ENCODE measurements at regions not wholly inside any gene's neighbourhood (a gene's known extent, or its start where the extent isn't known, plus 50 kb on each side); places are given as distances from the start of the nearest gene placed in this dataset.

DNA sequence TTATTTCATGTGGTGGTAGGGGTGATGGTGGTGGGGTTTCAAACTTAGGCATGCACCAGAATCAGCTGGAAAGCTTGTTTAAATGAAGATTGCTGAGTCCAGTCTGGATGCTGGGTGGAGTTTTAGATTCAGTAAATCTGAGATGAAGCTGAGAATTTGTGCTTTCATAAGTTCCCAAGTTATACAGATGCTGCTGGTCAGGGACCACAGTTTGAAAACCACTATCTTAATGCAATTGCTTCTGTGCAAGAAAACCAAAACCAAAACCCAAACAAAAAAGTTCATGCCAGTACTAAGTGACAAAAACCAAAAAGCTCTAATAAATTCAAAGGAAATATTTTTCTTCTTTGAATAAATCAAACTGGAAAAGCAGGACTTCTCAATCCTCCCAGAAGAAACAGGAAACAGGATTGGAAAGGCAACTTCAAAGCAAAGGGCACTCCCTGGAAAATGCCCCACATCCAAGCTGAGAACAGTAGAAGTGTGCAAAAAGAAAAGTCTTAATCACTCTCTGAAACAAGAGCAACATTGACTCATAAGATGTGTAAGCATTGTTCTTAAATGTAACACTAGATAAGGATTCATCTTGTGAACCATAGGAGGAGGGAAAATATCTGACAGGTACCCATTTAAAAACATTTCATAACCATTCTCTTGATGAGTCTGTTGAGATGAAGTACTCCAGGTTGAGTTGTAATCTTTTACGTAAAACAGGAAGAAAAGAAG lies 481.5 kb upstream of the HSF2 start (continued):
- no peak for TF ChIP-seq TEAD4 (IDR thresholded peaks at IDR 0.05; ENCODE audit: low read length)
- no peak for TF ChIP-seq TEAD4 (CRISPR knock-in tag; IDR thresholded peaks at IDR 0.05; ENCODE audit: borderline replicate concordance)
- TF ChIP-seq, protein P1, sequence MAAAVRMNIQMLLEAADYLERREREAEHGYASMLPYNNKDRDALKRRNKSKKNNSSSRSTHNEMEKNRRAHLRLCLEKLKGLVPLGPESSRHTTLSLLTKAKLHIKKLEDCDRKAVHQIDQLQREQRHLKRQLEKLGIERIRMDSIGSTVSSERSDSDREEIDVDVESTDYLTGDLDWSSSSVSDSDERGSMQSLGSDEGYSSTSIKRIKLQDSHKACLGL (CRISPR knock-in tag; IDR thresholded peaks at IDR 0.05; ENCODE audit: borderline replicate concordance, poor library complexity, severe bottlenecking): no peak
- TF ChIP-seq ZNF644 (tag; IDR thresholded peaks at IDR 0.05; ENCODE audit: low read depth): no peak
- TF ChIP-seq HMG20A (CRISPR knock-in tag; conservative IDR thresholded peaks at IDR 0.05): no peak

DNA sequence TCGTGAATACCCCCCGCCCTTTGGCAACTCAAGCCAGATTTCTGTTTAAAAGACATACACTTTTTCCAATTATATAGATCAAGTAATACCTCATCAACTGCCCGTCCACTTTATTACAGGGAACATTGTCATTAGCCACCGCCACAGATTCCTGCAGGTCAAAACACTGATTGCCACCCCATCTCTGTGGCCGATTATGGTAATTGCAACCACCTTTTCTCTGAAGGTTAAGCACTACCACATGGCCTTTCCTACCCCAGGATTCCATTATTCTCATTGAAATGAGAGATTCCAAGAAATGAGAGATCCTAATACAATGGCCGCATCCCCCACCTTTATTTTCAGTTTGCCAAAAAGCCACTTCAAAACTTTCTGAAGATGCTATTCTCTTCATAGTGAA lies 478.8 kb upstream of the HSF2 start:
- Histone ChIP-seq H3K4me1 (replicated peaks in 1 of 2; ENCODE audit: control insufficient read depth in 2 of 2, insufficient read depth in 2 of 2, low read length in 2 of 2) (no peaks in the 10 kb centered on the region), H3K9ac (ENCODE audit: insufficient read depth in 1 of 2, low read depth in 2 of 2, low read length in 2 of 2) (no peak overlapping the region), H3K9me1 (ENCODE audit: control insufficient read depth, insufficient read depth, low read length) (no peaks in the 10 kb centered on the region), H3K27me3 (ENCODE audit: control insufficient read depth in 2 of 2, insufficient read depth in 2 of 2, low read length in 2 of 2) (no peaks in the 10 kb centered on the region), H3K4me2 (ENCODE audit: insufficient read depth, low read length) (no peak overlapping the region), H2AFZ (ENCODE audit: low read depth, low read length) (no peak overlapping the region), H3K4me3 (no peak overlapping the region), H3K79me2 (ENCODE audit: control insufficient read depth, insufficient read depth, low read length) (no peaks in the 10 kb centered on the region), H3K27ac (ENCODE audit: extremely low read depth, low read depth, low read length) (no peak overlapping the region), H3K9me3 (replicated peaks; ENCODE audit: control insufficient read depth, insufficient read depth, low read depth, low read length) (no peaks in the 10 kb centered on the region; the same call in none of the 2 replicates), H4K20me1 (replicated peaks; ENCODE audit: control insufficient read depth, insufficient read depth, low read length) (no peaks in the 10 kb centered on the region), H3K36me3 (ENCODE audit: control insufficient read depth, insufficient read depth, low read length) (no peaks in the 10 kb centered on the region)
- BruUV-seq (replicated peaks): no TSS peak
- in situ Hi-C loops (cut with MboI): no loop called here
- whole genome bisulfite sequencing (ENCODE audit: insufficient coverage, low coverage, missing lambda C conversion rate): 1% methylated on average over 6 of the region's 6 CpGs
- ChIA-PET POLR2A (no interaction called here), CTCF (ENCODE audit: low intra/inter-chr PET ratio) (no interaction called here)
- no peak for FAIRE-seq
- intact Hi-C loops (cut with micrococcal nuclease): no loop called here
- no peak for ATAC-seq
- TF ChIP-seq RBM14 (IDR thresholded peaks at IDR 0.05; ENCODE audit: borderline replicate concordance, insufficient read depth, low read depth, low read length): no peak
- no peak for TF ChIP-seq DACH1 (IDR thresholded peaks at IDR 0.05; ENCODE audit: partially characterized antibody)
- TF ChIP-seq ZC3H8 (IDR thresholded peaks at IDR 0.05): no peak
- no peak for TF ChIP-seq ZNF165 (CRISPR knock-in tag; IDR thresholded peaks at IDR 0.05; ENCODE audit: borderline replicate concordance)
- TF ChIP-seq RFX7 (CRISPR knock-in tag; IDR thresholded peaks at IDR 0.05): no peak
- no peak for TF ChIP-seq ZNF717 (CRISPR knock-in tag; IDR thresholded peaks at IDR 0.05)
- TF ChIP-seq BRF1 (IDR thresholded peaks at IDR 0.05; ENCODE audit: borderline replicate concordance, extremely low read depth, insufficient read length): no peak
- no peak for DNase-seq (ENCODE audit: extremely low read depth in 1 of 4, low spot score in 3 of 4)

Data from K562 (cell line).